ENCODE measurements at regions not wholly inside any gene's neighbourhood (a gene's known extent, or its start where the extent isn't known, plus 50 kb on each side); places are given as distances from the start of the nearest gene placed in this dataset.

DNA sequence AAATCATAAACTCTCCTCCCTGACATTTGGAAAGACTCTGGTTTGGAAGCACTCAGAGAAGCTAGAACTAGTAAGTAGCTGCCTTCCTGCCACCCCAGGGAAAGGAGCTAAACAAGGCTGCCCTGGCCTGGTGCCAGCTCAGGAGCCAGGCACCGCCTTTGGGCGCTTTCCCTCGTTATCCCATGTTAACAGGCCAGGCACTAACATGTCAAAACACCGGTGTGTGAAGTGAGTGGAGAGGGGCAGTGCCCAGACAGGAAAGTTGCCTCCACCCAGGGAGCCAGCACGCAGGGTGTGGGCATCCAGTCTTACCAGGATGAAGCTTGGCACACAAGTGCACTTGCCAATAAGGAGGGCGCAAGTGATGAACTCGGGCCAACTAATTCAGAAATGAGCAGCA, 346.8 kb downstream of the RRAGC start:
- TF ChIP-seq, protein P1, sequence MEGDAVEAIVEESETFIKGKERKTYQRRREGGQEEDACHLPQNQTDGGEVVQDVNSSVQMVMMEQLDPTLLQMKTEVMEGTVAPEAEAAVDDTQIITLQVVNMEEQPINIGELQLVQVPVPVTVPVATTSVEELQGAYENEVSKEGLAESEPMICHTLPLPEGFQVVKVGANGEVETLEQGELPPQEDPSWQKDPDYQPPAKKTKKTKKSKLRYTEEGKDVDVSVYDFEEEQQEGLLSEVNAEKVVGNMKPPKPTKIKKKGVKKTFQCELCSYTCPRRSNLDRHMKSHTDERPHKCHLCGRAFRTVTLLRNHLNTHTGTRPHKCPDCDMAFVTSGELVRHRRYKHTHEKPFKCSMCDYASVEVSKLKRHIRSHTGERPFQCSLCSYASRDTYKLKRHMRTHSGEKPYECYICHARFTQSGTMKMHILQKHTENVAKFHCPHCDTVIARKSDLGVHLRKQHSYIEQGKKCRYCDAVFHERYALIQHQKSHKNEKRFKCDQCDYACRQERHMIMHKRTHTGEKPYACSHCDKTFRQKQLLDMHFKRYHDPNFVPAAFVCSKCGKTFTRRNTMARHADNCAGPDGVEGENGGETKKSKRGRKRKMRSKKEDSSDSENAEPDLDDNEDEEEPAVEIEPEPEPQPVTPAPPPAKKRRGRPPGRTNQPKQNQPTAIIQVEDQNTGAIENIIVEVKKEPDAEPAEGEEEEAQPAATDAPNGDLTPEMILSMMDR (conservative IDR thresholded peaks at IDR 0.05 in 1 of 2, IDR thresholded peaks at IDR 0.05 in 1 of 2; ENCODE audit: low read depth in 1 of 2, low read length in 2 of 2) = no peak
- TF ChIP-seq EZH2 (IDR thresholded peaks at IDR 0.05; ENCODE audit: low read length, missing control alignments) = no peak

All from fibroblast of lung (primary cell).